Spleen (tissue), 11 donors: ENCODE measurements at regions not wholly inside any gene's neighbourhood (a gene's known extent, or its start where the extent isn't known, plus 50 kb on each side); places are given as distances from the start of the nearest gene placed in this dataset.

Experiments used
- DNase-seq: peaks from one replicate; pipeline ENCODE4 v3.0.0-alpha.2; 2020
- H3K27ac ChIP-seq, 8 donors: fragments of 200-600 bp; sonication (generic) in 7 of 8; 1 replicate in 4 of 8; 2 replicates in 4 of 8; pipeline versions ENCODE4 v1.5.0 to v1.8.0; 2016 to 2021; ENCODE audit warnings: inconsistent platforms in 4 of 8, mild to moderate bottlenecking in 4 of 8, moderate library complexity in 1 of 8
- H3K27me3 ChIP-seq, 7 donors: fragments of 200-600 bp; sonication (generic) in 6 of 7; replicated peaks in 1 of 7; 1 replicate in 4 of 7; 2 replicates in 3 of 7; pipeline versions ENCODE4 v1.5.0 to v1.8.0; 2016 to 2021; ENCODE audit warnings: inconsistent platforms in 3 of 7, mild to moderate bottlenecking in 1 of 7
- H3K36me3 ChIP-seq, 6 donors: fragments of 200-600 bp; sonication (generic) in 5 of 6; 1 replicate in 4 of 6; 2 replicates in 2 of 6; pipeline versions ENCODE4 v1.5.0 to v1.8.0; 2016 to 2021; ENCODE audit warnings: inconsistent platforms in 2 of 6
- H3K4me1 ChIP-seq, 6 donors: fragments of 200-600 bp; sonication (generic) in 5 of 6; 1 replicate in 3 of 6; 2 replicates in 3 of 6; pipeline versions ENCODE4 v1.5.0 to v1.8.0; 2016 to 2021; ENCODE audit warnings: inconsistent platforms in 3 of 6
- H3K4me3 ChIP-seq, 8 donors: fragments of 200-600 bp; sonication (generic) in 7 of 8; 1 replicate in 4 of 8; 2 replicates in 4 of 8; pipeline versions ENCODE4 v1.5.0 to v1.8.0; 2016 to 2021; ENCODE audit warnings: inconsistent platforms in 4 of 8, mild to moderate bottlenecking in 4 of 8, moderate library complexity in 2 of 8
- H3K9me3 ChIP-seq, 8 donors: fragments of 200-600 bp; sonication (generic) in 7 of 8; 1 replicate in 4 of 8; 2 replicates in 4 of 8; pipeline versions ENCODE4 v1.5.0 to v1.8.0; 2016 to 2021; ENCODE audit warnings: inconsistent platforms in 4 of 8
- CTCF ChIP-seq, 11 experiments: fragments of 200-600 bp in 7 of 11; fragments of 450-650 bp in 4 of 11; sonication (generic) in 4 of 11; IDR thresholded peaks in 8 of 11; conservative IDR thresholded peaks in 3 of 11; 1 replicate in 7 of 11; 2 replicates in 4 of 11; pipeline versions ENCODE4 v1.4.0 to v1.8.0; 2016 to 2021; ENCODE audit warnings: antibody characterized with exemption in 11 of 11, inconsistent platforms in 4 of 11, mild to moderate bottlenecking in 1 of 11
- POLR2A ChIP-seq, 3 donors: fragments of 450-650 bp; IDR thresholded peaks; one replicate each; pipeline ENCODE4 v1.5.1; 2017; ENCODE audit warnings: antibody characterized with exemption in 3 of 3, mild to moderate bottlenecking in 1 of 3
- POLR2AphosphoS5 ChIP-seq, 3 donors: sonication (generic); formaldehyde crosslinking; IDR thresholded peaks; one replicate each; pipeline ENCODE4 v1.5.1; 2017; ENCODE audit warnings: antibody characterized with exemption in 3 of 3
- WGBS, 5 donors: extraction: QIAGEN DNeasy Blood & Tissue Kit in 3 of 5; methylation state at CpG; one replicate each; pipeline versions ENCODE4 v1.1.5 to v1.1.7; 2013 to 2018; 5-methylcytosine and 5-hydroxymethylcytosine counted together
- intact Hi-C: fragments of 100-400 bp; cut with DNase I; formaldehyde crosslinking; loops from one replicate; pipeline ENCODE4 v1.15.0; 2023; ENCODE audit warnings: low total_unique reads
- donor health status: healthy with polysubstance abuse.
- donor health status: DM: no; HTN: no; CAD: no; lungs with moderate emphysema.
- donor health status: DM: no; HTN: no; CAD: no.
- donor health status: Bipolar disorder and iron deficiency.
- donor health status: healthy.
- donor health status: DM: no; HTN: no; CAD: no.
- donor health status: DM: yes; HTN: yes; CAD: no.

GRCh38 chr22:44615602-44616180 is 86.3 kb upstream of the PRR5 start:
- no peak for DNase-seq
- Histone ChIP-seq H3K36me3 (no peaks in the 10 kb centered on the region), H3K4me1 (peaks cover 3 to 26% (median 12%) of the 10 kb centered on the region in 6 donors), H3K27ac (no peak overlapping the region), H3K4me3 (no peak overlapping the region), H3K27me3 (peaks cover 0 to 21% (median 8%) of the 10 kb centered on the region in 7 donors), H3K9me3 (peaks cover 6 to 53% (median 48%) of the 10 kb centered on the region in 8 donors)
- intact Hi-C loops: no loop called here
- TF ChIP-seq CTCF (IDR thresholded peaks at IDR 0.05 in 8 of 11, conservative IDR thresholded peaks at IDR 0.05 in 3 of 11) (no peak), POLR2AphosphoS5 (IDR thresholded peaks at IDR 0.05) (no peak), POLR2A (IDR thresholded peaks at IDR 0.05) (no peak)
- WGBS, 5 donors: 76 to 81% (median 79%) methylated on average over 6 to 8 of the region's 8 CpGs

- intact Hi-C loops: no loop called here
- peaks cover 6 to 58% (median 54%) of the 10 kb centered on the region in 8 donors for H3K9me3 ChIP-seq
Observed at GRCh38 chr22:44615146-44615545, 86.9 kb upstream of the PRR5 start.

GRCh38 chr22:44613196-44613595 is 88.8 kb upstream of the PRR5 start:
- TF ChIP-seq POLR2A (IDR thresholded peaks at IDR 0.05) (no peak), POLR2AphosphoS5 (IDR thresholded peaks at IDR 0.05) (no peak), CTCF (IDR thresholded peaks at IDR 0.05 in 8 of 11, conservative IDR thresholded peaks at IDR 0.05 in 3 of 11) (no peak)
- Histone ChIP-seq H3K27ac (no peak overlapping the region), H3K27me3 (peaks cover 0 to 5% (median 0%) of the 10 kb centered on the region in 7 donors), H3K9me3 (peaks cover 6 to 63% (median 56%) of the 10 kb centered on the region in 8 donors), H3K4me1 (peaks cover 0 to 13% (median under 1%) of the 10 kb centered on the region in 6 donors), H3K36me3 (no peaks in the 10 kb centered on the region), H3K4me3 (no peak overlapping the region)
- WGBS, 5 donors: 70 to 76% (median 74%) methylated on average over 2 of the region's 2 CpGs
- intact Hi-C loops: no loop called here
- no peak for DNase-seq

More at GRCh38 chr22:44615146-44615545, 86.9 kb upstream of the PRR5 start:
- Histone ChIP-seq H3K4me3 (no peak overlapping the region), H3K27me3 (peaks cover 0 to 16% (median 3%) of the 10 kb centered on the region in 7 donors), H3K36me3 (no peaks in the 10 kb centered on the region), H3K4me1 (peaks cover 0 to 21% (median 6%) of the 10 kb centered on the region in 6 donors), H3K27ac (no peak overlapping the region)
- DNase-seq: no peak
- TF ChIP-seq POLR2A (IDR thresholded peaks at IDR 0.05): no peak
- TF ChIP-seq POLR2AphosphoS5 (IDR thresholded peaks at IDR 0.05): no peak
- TF ChIP-seq CTCF (IDR thresholded peaks at IDR 0.05 in 8 of 11, conservative IDR thresholded peaks at IDR 0.05 in 3 of 11): no peak
- 91 to 97% (median 96%) methylated on average over 16 of the region's 16 CpGs for WGBS, 5 donors

GRCh38 chr22:44611880-44612496 is 90.0 kb upstream of the PRR5 start:
- Histone ChIP-seq H3K9me3 (peaks cover 6 to 63% (median 56%) of the 10 kb centered on the region in 8 donors), H3K27ac (no peak overlapping the region), H3K4me3 (no peak overlapping the region), H3K36me3 (no peaks in the 10 kb centered on the region), H3K27me3 (peaks cover 0 to 14% (median 0%) of the 10 kb centered on the region in 7 donors), H3K4me1 (peaks cover 0 to 10% (median 0%) of the 10 kb centered on the region in 6 donors)
- TF ChIP-seq CTCF (IDR thresholded peaks at IDR 0.05 in 8 of 11, conservative IDR thresholded peaks at IDR 0.05 in 3 of 11) (no peak), POLR2AphosphoS5 (IDR thresholded peaks at IDR 0.05) (no peak), POLR2A (IDR thresholded peaks at IDR 0.05) (no peak)
- peak; percentile 4 for DNase-seq
- intact Hi-C loops: no loop called here
- 88 to 98% (median 97%) methylated on average over 2 of the region's 2 CpGs for WGBS, 5 donors
